ENCODE measurements at regions not wholly inside any gene's neighbourhood (a gene's known extent, or its start where the extent isn't known, plus 50 kb on each side); places are given as distances from the start of the nearest gene placed in this dataset.

DNA sequence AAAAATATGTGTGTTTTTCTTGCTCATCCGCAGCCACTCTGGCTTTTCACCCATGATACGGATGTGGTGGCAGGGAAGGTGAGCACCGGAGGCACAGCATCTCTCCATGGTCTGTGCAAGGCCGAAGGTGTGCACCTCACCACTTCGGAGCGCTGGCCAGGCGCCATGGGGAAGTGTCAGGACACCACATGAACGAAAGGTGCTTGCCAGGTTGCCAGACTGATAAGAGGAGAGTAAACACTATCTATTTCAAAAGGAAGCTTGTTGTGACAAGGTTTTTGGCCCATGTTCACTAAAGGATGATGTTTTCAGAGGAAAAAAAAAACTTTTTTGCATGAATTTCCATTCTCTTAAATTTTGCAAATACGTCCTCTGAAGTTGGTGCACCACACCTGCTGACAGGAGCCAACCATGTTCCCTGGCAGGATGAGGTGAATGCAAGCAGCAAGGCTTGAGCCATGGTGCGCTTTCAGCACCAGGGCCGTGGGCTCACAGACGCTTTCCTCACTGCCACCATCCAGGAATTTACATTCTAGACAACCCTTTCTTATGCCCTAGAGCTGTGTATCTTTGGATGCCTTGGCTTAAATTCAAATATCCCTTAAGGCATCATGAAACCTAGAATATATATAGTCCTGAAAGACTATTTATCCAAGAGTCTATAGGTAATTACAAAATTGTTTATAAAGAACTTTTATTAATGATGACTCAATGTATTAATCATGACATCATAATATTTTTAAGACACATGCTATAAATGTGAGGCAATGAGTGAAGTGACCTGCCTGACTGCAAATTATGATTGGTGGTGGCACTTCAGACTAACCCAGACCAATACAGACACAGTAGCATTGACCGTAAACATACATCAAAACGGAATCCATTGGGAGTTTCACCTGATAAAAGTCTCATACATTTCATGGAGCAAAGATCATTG lies 234.5 kb downstream of the TFAP2A start:
- TF ChIP-seq, protein P1, sequence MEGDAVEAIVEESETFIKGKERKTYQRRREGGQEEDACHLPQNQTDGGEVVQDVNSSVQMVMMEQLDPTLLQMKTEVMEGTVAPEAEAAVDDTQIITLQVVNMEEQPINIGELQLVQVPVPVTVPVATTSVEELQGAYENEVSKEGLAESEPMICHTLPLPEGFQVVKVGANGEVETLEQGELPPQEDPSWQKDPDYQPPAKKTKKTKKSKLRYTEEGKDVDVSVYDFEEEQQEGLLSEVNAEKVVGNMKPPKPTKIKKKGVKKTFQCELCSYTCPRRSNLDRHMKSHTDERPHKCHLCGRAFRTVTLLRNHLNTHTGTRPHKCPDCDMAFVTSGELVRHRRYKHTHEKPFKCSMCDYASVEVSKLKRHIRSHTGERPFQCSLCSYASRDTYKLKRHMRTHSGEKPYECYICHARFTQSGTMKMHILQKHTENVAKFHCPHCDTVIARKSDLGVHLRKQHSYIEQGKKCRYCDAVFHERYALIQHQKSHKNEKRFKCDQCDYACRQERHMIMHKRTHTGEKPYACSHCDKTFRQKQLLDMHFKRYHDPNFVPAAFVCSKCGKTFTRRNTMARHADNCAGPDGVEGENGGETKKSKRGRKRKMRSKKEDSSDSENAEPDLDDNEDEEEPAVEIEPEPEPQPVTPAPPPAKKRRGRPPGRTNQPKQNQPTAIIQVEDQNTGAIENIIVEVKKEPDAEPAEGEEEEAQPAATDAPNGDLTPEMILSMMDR (IDR thresholded peaks at IDR 0.05): no peak
- no peak for TF ChIP-seq POLR2A (IDR thresholded peaks at IDR 0.05)

Data from vagina (tissue), 2 donors.